ENCODE measurements at regions not wholly inside any gene's neighbourhood (a gene's known extent, or its start where the extent isn't known, plus 50 kb on each side); places are given as distances from the start of the nearest gene placed in this dataset.
A peak's percentile ranks its signal among the peaks of the same experiment; 100 is the strongest.

DNA sequence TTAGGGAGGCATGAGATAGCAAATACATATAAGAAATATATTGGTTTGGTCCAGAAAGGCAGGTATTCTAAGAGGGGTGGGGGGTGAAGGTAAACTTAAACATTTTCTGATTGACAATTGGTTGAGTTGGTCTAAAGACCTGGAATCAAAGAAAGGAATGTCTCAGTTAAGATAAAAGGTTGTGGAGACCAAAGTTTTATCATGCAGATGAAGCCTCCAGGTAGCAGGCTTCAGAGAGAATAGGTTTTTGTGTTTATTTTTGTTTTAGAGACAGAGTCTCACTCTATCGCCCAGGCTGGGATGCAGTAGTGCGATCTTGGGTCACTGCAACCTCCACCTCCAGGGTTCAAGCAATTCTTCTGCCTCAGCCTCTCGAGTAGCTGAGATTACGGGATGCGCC lies 80.5 kb downstream of the NPAP1 start:
- no peak overlapping the region for H3K27ac ChIP-seq
- no peak for TF ChIP-seq CTCF (conservative IDR thresholded peaks at IDR 0.05)

DNA sequence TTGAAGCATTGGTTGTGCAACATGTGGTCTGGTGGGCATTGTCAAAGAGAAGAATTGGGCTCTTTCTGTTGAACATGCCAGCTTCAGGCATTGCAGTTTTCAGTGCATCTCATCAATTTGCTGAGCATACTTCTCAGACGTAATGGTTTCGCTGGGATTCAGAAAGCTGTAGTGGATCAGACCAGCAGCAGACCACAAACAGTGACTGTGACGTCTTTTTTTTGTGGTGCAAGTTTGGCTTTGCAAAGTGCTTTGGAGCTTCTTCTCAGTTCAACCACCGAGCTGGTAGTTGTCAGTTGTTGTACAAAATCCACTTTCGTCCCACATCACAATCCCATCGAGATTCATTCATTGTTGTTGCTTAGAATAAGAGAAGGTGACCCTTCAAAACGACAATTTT lies 84.5 kb downstream of the NPAP1 start:
- no peak overlapping the region for H3K27ac ChIP-seq

DNA sequence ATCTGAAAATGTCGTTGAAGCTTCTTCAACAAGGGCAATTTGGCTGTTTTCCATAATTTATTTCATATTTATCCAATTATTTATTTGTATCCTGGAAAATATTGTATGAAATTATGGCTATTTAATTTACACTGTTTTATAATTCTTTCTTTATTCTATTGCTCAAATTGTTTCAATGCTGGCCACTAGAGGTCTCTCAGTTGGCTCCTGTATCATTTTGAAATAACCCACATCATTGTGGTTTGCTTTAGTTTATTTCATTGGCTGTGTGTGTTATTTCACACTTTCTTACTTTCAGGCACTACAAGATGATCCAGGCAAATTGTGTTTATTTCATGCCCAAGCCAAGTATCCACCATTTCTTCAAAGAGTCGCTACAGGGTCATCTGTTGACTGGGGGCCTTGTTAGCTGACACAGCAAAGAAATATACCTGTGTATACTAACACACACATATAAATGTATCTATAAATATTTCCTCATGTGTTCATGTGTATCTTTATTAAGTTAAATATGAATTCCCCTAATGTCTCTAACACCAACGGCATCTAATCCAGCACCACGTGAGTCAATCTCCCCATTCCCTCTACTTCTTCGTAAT lies 86.2 kb downstream of the NPAP1 start:
- no peak overlapping the region for H3K27ac ChIP-seq
- peak; percentile 79 for TF ChIP-seq CTCF (conservative IDR thresholded peaks at IDR 0.05)

More for the DNA sequence above, 84.5 kb downstream of the NPAP1 start:
- TF ChIP-seq CTCF (conservative IDR thresholded peaks at IDR 0.05): no peak

DNA sequence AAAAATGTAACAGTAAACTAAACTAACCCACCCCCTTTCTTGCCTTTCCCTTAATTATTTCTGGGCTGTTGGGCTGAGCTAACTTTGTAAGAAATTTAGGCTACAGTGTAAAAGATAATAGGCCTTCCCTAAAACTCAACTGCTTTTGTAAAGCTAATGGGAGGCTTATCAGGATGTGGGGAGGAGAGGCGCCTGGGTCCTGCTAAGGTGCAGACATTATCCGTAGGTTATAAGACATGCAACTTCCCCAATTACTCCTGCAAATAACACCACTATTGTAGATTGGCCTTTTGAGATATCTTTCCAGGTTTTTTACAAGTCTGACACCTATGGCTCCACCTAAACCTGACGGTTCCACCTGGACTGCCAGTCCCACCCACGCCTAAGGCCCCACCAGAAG lies 88.3 kb downstream of the NPAP1 start:
- H3K27ac ChIP-seq: no peak overlapping the region
- no peak for TF ChIP-seq CTCF (conservative IDR thresholded peaks at IDR 0.05)

DNA sequence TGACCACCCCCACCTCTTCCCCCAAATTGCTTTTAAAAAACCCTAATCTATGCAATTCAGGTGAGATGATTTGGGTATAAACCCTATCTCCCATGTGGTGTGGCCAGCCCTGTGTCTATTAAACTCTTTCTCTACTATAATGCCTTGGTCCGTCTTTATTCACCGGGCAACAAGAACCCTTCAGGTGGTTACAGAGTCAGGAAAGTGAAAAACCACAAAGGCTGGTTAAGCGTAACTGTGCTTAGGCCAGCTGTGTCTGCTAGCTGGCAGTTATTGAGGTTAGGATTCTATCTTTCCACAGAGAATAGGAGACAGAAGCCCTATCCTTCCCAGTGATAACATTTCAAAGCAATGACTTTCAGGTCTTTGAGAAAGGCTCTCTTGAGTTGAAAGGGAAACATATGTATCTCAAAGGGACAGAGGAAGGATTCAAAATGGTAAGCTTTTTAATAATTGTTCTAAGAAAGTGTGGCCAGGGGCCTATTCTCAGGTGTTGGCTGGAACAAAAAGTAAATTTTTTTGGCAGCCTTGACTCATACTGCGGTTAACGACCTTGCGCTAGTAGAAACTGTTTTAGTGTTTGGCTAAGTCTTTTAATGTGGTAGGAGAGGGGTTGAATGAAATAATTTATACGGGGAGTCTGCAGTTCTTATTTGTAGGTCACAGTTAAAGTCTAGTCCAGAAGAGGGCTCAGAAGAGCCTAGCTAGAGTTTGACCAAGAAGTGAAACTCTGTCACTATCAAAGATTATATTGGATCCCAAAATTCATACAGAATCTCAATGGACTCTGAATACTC lies 89.0 kb downstream of the NPAP1 start:
- no peak for TF ChIP-seq CTCF (conservative IDR thresholded peaks at IDR 0.05)
- no peak overlapping the region for H3K27ac ChIP-seq

DNA sequence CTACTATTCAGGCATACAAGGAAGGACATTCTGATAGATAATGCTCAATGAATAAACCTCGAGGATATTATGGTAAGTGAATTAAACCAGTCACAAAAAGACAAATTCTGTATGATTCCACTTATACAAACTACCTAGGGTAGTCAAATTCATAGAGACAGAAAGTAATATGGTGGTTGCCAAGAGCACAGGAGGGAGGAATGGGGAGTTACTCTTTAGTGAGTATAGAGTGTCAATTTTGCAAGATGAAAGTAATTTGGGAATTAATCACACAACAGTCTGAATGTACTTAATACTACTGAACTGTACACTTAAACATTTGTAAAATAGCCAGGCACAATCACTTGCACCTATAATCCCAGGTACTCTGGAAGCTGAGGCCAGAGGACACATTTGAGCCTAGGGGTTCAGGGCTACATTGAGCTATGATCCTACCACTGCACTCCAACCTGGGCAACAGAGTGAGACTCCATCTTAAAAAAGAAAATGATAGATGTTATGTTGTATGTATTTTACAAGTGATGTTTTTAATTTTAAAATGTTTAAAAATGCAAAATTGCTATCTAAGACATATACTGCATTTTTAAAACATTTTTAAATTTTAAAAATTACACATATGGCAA lies 91.0 kb downstream of the NPAP1 start:
- no peak overlapping the region for H3K27ac ChIP-seq
- TF ChIP-seq CTCF (conservative IDR thresholded peaks at IDR 0.05): no peak

- peak overlapping the region; percentile 54 for H3K27ac ChIP-seq
- no peak for TF ChIP-seq CTCF (conservative IDR thresholded peaks at IDR 0.05)
Observed at GRCh38 chr15:24772266-24772665, 96.7 kb downstream of the NPAP1 start.

All from VCaP (cell line).